Liver (tissue), 7 donors: ENCODE measurements at regions not wholly inside any gene's neighbourhood (a gene's known extent, or its start where the extent isn't known, plus 50 kb on each side); places are given as distances from the start of the nearest gene placed in this dataset.

Experiments
- DNase-seq: peaks from one replicate; pipeline ENCODE4 v3.0.0-alpha.2; 2017; ENCODE audit warnings: low spot score
- H3K27ac ChIP-seq, 2 donors: one replicate each; pipeline ENCODE4 v1.7.0; 2013; ENCODE audit warnings: inconsistent platforms in 2 of 2, low read length in 2 of 2, control low read depth in 1 of 2, low read depth in 1 of 2, mild to moderate bottlenecking in 1 of 2
- H3K27me3 ChIP-seq, 4 donors: one replicate each; pipeline versions ENCODE4 v1.6.1 to v1.7.0; 2013; ENCODE audit warnings: low read length in 3 of 4, inconsistent platforms in 1 of 4, mild to moderate bottlenecking in 1 of 4, moderate library complexity in 1 of 4; ENCODE audit not compliant: control insufficient read depth in 4 of 4, insufficient read depth in 4 of 4
- H3K36me3 ChIP-seq, 4 donors: one replicate each; pipeline versions ENCODE4 v1.6.1 to v1.7.0; 2013; ENCODE audit warnings: low read length in 3 of 4, mild to moderate bottlenecking in 3 of 4, low read depth in 1 of 4, moderate library complexity in 1 of 4; ENCODE audit not compliant: control insufficient read depth in 4 of 4, insufficient read depth in 3 of 4
- H3K4me1 ChIP-seq, 4 donors: one replicate each; pipeline versions ENCODE4 v1.6.1 to v1.7.0; 2013; ENCODE audit warnings: low read length in 3 of 4, mild to moderate bottlenecking in 3 of 4, moderate library complexity in 1 of 4; ENCODE audit not compliant: control insufficient read depth in 4 of 4, insufficient read depth in 4 of 4
- H3K4me3 ChIP-seq, 3 donors: one replicate each; pipeline versions ENCODE4 v1.6.1 to v1.7.0; 2013; ENCODE audit warnings: low read length in 3 of 3, control low read depth in 1 of 3, low read depth in 1 of 3, mild to moderate bottlenecking in 1 of 3
- H3K9ac ChIP-seq, 2 donors: one replicate each; pipeline ENCODE4 v1.7.0; 2013; ENCODE audit warnings: low read length in 2 of 2, mild to moderate bottlenecking in 2 of 2, moderate library complexity in 2 of 2, control low read depth in 1 of 2, low read depth in 1 of 2
- H3K9me3 ChIP-seq, 4 donors: one replicate each; pipeline versions ENCODE4 v1.6.1 to v1.7.0; 2013; ENCODE audit warnings: low read length in 3 of 4; ENCODE audit not compliant: control insufficient read depth in 4 of 4
- EGR1 ChIP-seq, 2 donors: IDR thresholded peaks; 2 replicates each; pipeline ENCODE4 v1.6.1; 2016 to 2018; ENCODE audit warnings: antibody characterized with exemption in 2 of 2, low read depth in 2 of 2
- FOXA1 ChIP-seq: IDR thresholded peaks from 2 replicates; pipeline ENCODE4 v1.6.1; 2016; ENCODE audit warnings: antibody characterized with exemption
- GABPA ChIP-seq, 2 donors: IDR thresholded peaks in 1 of 2; conservative IDR thresholded peaks in 1 of 2; 2 replicates each; pipeline ENCODE4 v1.6.1; 2016; ENCODE audit warnings: antibody characterized with exemption in 2 of 2, mild to moderate bottlenecking in 1 of 2, moderate library complexity in 1 of 2
- HNF4G ChIP-seq: IDR thresholded peaks from 2 replicates; pipeline ENCODE4 v1.6.1; 2016; ENCODE audit warnings: antibody characterized with exemption
- JUND ChIP-seq, 2 donors: IDR thresholded peaks; 2 replicates each; pipeline ENCODE4 v1.6.1; 2016; ENCODE audit warnings: antibody characterized with exemption in 2 of 2
- RAD21 ChIP-seq, 2 donors: IDR thresholded peaks; 2 replicates each; pipeline ENCODE4 v1.6.1; 2016; ENCODE audit warnings: antibody characterized with exemption in 2 of 2, mild to moderate bottlenecking in 2 of 2
- RXRA ChIP-seq, 2 donors: IDR thresholded peaks; 2 replicates each; pipeline ENCODE4 v1.6.1; 2017 to 2018; ENCODE audit warnings: antibody characterized with exemption in 2 of 2, mild to moderate bottlenecking in 1 of 2
- SP1 ChIP-seq: IDR thresholded peaks from 2 replicates; pipeline ENCODE4 v1.6.1; 2018; ENCODE audit warnings: antibody characterized with exemption, mild to moderate bottlenecking
- YY1 ChIP-seq: IDR thresholded peaks from 2 replicates; pipeline ENCODE4 v1.6.1; 2016; ENCODE audit warnings: antibody characterized with exemption, mild to moderate bottlenecking
- WGBS: extraction: QIAGEN DNeasy Blood & Tissue Kit; methylation state at CpG from one replicate; pipeline ENCODE4 v1.1.7; 2013; 5-methylcytosine and 5-hydroxymethylcytosine counted together
- TF ChIP-seq, protein P1 (sequence below): IDR thresholded peaks from 2 replicates; pipeline ENCODE4 v1.6.1; 2016; ENCODE audit warnings: antibody characterized with exemption
- TF ChIP-seq, protein P2 (sequence below): IDR thresholded peaks from 2 replicates; pipeline ENCODE4 v1.6.1; 2016; ENCODE audit warnings: antibody characterized with exemption
- TF ChIP-seq, protein P3 (sequence below): IDR thresholded peaks from 2 replicates; pipeline ENCODE4 v1.6.1; 2016; ENCODE audit warnings: antibody characterized with exemption
- donor health status: healthy.
- donor health status: healthy.
- donor health status: healthy.
- donor health status: healthy.

DNA sequence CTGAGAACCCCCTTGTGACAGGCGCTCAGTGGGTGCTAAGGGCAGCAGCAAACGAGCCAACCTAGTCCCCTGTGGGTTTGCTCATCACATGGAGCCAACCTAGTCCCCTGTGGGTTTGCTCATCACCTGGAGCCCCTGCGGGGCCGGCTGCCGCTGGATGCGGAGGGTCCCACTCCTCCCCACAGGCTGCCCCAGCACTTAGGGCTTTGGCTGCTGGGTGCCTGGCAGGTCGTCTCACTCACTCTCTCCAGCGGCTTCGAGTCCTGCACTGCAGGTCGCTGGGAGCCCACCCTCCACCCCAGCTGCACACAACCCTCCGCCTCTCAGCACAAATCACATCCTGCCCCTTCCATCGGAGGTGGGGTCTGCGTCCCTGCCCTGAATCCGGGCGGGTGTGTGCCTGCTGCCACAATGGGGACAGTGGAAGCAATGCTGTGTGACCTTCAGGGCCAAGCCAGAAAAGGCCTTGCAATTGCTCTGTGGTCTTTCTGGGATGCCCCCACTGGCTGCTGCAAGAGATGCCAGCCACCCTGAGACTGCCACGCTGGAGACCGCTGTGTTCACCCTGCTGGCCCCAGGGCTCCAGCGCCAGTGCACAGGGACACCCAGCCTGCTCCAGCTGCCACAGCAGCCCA, 248.1 kb upstream of the SALL3 start:
- no peak overlapping the region for H3K4me3 ChIP-seq
- DNase-seq, result no peak
- no peaks in the 10 kb centered on the region for H3K36me3 ChIP-seq
- H3K9ac ChIP-seq, result no peak overlapping the region
- WGBS, result 81% methylated on average over 18 of the region's 18 CpGs
- H3K9me3 ChIP-seq, result no peaks in the 10 kb centered on the region
- H3K4me1 ChIP-seq, result no peaks in the 10 kb centered on the region
- no peaks in the 10 kb centered on the region for H3K27me3 ChIP-seq
- no peak overlapping the region for H3K27ac ChIP-seq
- TF ChIP-seq RXRA (IDR thresholded peaks at IDR 0.05) (no peak), EGR1 (IDR thresholded peaks at IDR 0.05; ENCODE audit: low read depth in 2 of 2) (no peak), YY1 (no peak)
- TF ChIP-seq, protein P1, sequence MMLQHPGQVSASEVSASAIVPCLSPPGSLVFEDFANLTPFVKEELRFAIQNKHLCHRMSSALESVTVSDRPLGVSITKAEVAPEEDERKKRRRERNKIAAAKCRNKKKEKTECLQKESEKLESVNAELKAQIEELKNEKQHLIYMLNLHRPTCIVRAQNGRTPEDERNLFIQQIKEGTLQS, result no peak

DNA sequence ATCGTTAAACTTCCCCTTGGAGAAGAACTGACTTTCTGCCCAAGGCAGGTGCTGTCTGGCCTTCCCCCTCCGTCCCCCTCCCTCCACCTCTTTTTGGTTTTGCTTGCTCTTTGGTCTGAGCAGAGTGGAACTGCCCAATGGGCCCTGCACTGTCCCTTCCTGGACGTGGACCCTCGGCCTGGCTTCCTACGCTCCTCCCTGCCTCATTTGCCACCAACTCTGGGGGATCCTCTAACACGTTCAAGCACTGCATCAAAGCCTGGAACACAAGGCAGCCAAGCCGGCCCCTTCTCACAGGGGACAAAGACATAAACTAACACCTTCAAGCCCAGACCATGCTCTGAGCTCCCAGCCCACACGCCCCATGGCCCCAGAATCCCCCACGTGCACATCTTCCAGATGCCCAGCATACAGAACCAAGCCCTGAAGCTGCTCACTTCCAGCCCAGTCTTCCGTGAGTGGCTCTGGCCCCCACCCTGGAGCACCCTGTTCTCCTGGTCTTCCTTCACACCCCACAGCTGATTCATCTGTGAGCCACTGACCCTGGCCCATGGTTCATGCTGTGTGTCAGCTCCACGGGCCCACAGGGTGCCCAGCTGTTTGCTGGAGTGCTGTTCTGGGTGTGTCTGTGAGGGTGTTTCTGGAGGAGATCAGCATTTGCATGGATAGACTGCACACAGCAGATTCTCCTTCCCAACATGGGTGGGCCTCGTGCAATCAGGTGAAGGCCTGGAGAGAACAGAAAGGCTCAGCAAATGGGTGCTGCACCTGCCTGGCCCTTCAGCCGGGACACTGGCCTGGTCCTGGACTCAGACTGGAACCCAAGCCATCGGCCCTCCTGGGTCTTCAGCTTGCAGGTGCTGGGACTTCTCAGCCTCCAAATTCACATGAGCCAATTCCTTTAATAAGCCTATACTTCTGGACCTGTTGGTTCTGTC, 247.1 kb upstream of the SALL3 start:
- Histone ChIP-seq H3K27ac (no peak overlapping the region), H3K9ac (no peak overlapping the region), H3K36me3 (no peaks in the 10 kb centered on the region), H3K4me3 (no peak overlapping the region), H3K27me3 (no peaks in the 10 kb centered on the region), H3K9me3 (no peaks in the 10 kb centered on the region), H3K4me1 (no peaks in the 10 kb centered on the region)
- DNase-seq, result no peak
- no peak for TF ChIP-seq RXRA (IDR thresholded peaks at IDR 0.05)
- no peak for TF ChIP-seq JUND (IDR thresholded peaks at IDR 0.05)
- no peak for TF ChIP-seq FOXA1
- no peak for TF ChIP-seq GABPA (IDR thresholded peaks at IDR 0.05 in 1 of 2, conservative IDR thresholded peaks at IDR 0.05 in 1 of 2)
- TF ChIP-seq RAD21 (IDR thresholded peaks at IDR 0.05), result no peak
- no peak for TF ChIP-seq HNF4G
- TF ChIP-seq, protein P2, sequence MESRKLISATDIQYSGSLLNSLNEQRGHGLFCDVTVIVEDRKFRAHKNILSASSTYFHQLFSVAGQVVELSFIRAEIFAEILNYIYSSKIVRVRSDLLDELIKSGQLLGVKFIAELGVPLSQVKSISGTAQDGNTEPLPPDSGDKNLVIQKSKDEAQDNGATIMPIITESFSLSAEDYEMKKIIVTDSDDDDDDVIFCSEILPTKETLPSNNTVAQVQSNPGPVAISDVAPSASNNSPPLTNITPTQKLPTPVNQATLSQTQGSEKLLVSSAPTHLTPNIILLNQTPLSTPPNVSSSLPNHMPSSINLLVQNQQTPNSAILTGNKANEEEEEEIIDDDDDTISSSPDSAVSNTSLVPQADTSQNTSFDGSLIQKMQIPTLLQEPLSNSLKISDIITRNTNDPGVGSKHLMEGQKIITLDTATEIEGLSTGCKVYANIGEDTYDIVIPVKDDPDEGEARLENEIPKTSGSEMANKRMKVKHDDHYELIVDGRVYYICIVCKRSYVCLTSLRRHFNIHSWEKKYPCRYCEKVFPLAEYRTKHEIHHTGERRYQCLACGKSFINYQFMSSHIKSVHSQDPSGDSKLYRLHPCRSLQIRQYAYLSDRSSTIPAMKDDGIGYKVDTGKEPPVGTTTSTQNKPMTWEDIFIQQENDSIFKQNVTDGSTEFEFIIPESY, result no peak
- TF ChIP-seq SP1, result no peak
- TF ChIP-seq, protein P1, result no peak
- TF ChIP-seq, protein P3, sequence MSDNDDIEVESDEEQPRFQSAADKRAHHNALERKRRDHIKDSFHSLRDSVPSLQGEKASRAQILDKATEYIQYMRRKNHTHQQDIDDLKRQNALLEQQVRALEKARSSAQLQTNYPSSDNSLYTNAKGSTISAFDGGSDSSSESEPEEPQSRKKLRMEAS, result no peak
- no peak for TF ChIP-seq YY1
- 74% methylated on average over 14 of the region's 14 CpGs for WGBS
